MCF 10A (cell line): ENCODE measurements at regions not wholly inside any gene's neighbourhood (a gene's known extent, or its start where the extent isn't known, plus 50 kb on each side); places are given as distances from the start of the nearest gene placed in this dataset.

Experiments used
- BruUV-seq: library from RNA; stranded (reverse); fragments of 400-500 nt; replicated peaks from 2 replicates; lab custom pipeline; 2021; lab: Mats Ljungman, UMichigan
- CTCF ChIA-PET: fragments of 300-600 bp; sonication (Branson Sonifier 250); formaldehyde crosslinking; extraction: SDS; loops from one replicate; lab custom pipeline; 2021; ENCODE audit warnings: antibody characterized with exemption, inconsistent platforms; lab: Yijun Ruan, JAX
- POLR2A ChIA-PET: fragments of 300-600, 350-650 bp; sonication (Branson Sonifier 250); formaldehyde crosslinking; extraction: SDS; loops from one replicate; lab custom pipeline; 2020; ENCODE audit warnings: antibody characterized with exemption, inconsistent platforms; lab: Yijun Ruan, JAX
- DNase-seq: peaks from one replicate; pipeline ENCODE4 v3.0.0-alpha.2; 2018; ENCODE audit not compliant: unreplicated experiment
- H3K27ac Mint-ChIP-seq: one replicate; pipeline ENCODE4 v1.8.0; 2022; ENCODE audit warnings: mild to moderate bottlenecking, low read depth, mixed read lengths; ENCODE audit not compliant: unreplicated experiment
- H3K27me3 Mint-ChIP-seq: one replicate; pipeline ENCODE4 v1.8.0; 2022; ENCODE audit warnings: mixed read lengths; ENCODE audit not compliant: insufficient read depth, unreplicated experiment
- H3K36me3 Mint-ChIP-seq: one replicate; pipeline ENCODE4 v1.8.0; 2022; ENCODE audit warnings: mild to moderate bottlenecking, moderate library complexity, mixed read lengths; ENCODE audit not compliant: insufficient read depth, unreplicated experiment
- H3K4me1 Mint-ChIP-seq: one replicate; pipeline ENCODE4 v1.8.0; 2022; ENCODE audit warnings: mixed read lengths; ENCODE audit not compliant: insufficient read depth, unreplicated experiment
- H3K4me3 Mint-ChIP-seq: one replicate; pipeline ENCODE4 v1.8.0; 2022; ENCODE audit warnings: mild to moderate bottlenecking, moderate library complexity, mixed read lengths; ENCODE audit not compliant: unreplicated experiment
- H3K9me3 Mint-ChIP-seq: one replicate; pipeline ENCODE4 v1.8.0; 2022; ENCODE audit warnings: mixed read lengths; ENCODE audit not compliant: unreplicated experiment
- intact Hi-C: fragments of 100-400 bp; cut with micrococcal nuclease; formaldehyde crosslinking; loops from 2 replicates; pipeline ENCODE4 v1.14.1; 2022
- TF ChIP-seq, protein P1 (sequence below): fragments of 200-600 bp; IDR thresholded peaks from one replicate; pipeline ENCODE4 v1.8.0; 2022; ENCODE audit warnings: antibody characterized with exemption, mild to moderate bottlenecking; ENCODE audit not compliant: unreplicated experiment

DNA sequence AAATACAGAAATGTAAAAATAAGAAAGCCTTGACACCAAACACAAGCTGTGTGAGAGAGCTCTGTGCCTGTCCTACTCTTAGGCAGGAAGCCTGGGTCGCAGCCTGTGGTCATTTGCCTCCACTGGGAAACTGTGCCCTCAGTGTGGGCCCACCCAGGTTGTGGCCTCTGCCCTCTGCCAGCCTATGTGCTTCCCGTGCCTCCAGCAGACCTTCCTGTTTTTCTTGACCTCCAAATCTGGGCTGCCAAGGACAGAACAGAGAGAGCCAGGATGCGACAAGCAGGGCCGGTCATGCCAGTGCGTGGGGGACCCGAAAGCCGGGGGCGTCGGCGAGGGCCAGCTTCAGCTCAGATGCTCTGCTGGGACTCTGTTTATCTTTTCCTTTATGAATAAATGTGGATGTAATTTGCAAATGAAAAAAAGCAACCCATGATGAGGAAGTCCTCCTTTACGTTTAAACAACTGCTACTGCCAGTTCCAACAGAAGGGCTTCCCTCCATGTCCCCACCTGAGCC is 189.2 kb upstream of the EXOC2 start:
- Mint-ChIP-seq H3K27ac (no peak overlapping the region), H3K4me3 (no peak overlapping the region), H3K36me3 (no peaks in the 10 kb centered on the region), H3K9me3 (no peaks in the 10 kb centered on the region), H3K27me3 (no peaks in the 10 kb centered on the region), H3K4me1 (peaks cover 6% of the 10 kb centered on the region)
- ChIA-PET POLR2A (no interaction called here), CTCF (no interaction called here)
- TF ChIP-seq, protein P1, sequence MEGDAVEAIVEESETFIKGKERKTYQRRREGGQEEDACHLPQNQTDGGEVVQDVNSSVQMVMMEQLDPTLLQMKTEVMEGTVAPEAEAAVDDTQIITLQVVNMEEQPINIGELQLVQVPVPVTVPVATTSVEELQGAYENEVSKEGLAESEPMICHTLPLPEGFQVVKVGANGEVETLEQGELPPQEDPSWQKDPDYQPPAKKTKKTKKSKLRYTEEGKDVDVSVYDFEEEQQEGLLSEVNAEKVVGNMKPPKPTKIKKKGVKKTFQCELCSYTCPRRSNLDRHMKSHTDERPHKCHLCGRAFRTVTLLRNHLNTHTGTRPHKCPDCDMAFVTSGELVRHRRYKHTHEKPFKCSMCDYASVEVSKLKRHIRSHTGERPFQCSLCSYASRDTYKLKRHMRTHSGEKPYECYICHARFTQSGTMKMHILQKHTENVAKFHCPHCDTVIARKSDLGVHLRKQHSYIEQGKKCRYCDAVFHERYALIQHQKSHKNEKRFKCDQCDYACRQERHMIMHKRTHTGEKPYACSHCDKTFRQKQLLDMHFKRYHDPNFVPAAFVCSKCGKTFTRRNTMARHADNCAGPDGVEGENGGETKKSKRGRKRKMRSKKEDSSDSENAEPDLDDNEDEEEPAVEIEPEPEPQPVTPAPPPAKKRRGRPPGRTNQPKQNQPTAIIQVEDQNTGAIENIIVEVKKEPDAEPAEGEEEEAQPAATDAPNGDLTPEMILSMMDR = no peak
- DNase-seq = no peak
- no TSS peak for BruUV-seq
- intact Hi-C loops = no loop called here

DNA sequence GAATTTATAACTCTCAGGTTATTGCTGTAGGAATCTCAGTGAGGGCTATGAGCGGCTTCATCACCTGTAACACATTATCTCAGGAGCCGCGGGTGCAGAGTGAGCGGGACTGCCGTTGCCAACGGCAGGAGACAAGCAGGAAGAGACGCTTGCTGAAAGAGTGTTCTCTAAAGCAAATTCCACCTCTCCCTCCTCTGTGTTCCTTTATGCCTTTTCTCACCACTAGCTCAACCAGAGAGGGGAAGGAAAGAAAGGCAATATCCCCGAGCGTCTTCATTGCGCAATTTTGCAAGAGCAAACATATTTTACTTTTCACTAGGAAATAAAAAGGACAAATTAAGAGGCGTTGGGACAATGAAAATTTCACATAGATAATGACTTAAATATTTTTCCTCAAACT is 185.2 kb upstream of the EXOC2 start:
- no peak overlapping the region for H3K4me3 Mint-ChIP-seq
- TF ChIP-seq, protein P1 = no peak
- no peak for DNase-seq
- POLR2A ChIA-PET = no interaction called here
- H3K4me1 Mint-ChIP-seq = no peaks in the 10 kb centered on the region
- intact Hi-C loops = no loop called here
- BruUV-seq = no TSS peak
- H3K27ac Mint-ChIP-seq = no peak overlapping the region
- H3K27me3 Mint-ChIP-seq = no peaks in the 10 kb centered on the region
- no peaks in the 10 kb centered on the region for H3K9me3 Mint-ChIP-seq
- H3K36me3 Mint-ChIP-seq = no peaks in the 10 kb centered on the region
- CTCF ChIA-PET = no interaction called here

DNA sequence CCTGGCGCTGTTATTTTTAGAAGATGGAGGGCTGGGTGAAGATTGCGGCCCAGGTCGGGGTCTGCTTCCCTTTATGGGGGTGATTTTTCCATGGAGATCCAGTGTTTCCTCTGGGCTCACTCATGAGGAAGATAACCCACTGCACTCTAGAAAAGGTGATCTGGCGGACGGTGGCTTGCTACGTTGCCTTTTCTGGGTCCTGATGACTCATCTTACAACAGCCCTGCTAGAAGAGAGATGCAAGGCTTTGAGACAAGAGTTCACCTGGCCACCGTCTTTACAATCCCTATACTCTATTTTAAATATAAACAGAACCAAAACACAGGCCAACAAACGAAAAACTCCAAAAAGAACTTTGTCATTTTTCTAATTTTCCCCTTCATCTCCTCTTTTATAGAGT is 182.1 kb upstream of the EXOC2 start:
- CTCF ChIA-PET = no interaction called here
- Mint-ChIP-seq H3K4me3 (no peak overlapping the region), H3K27ac (no peak overlapping the region), H3K4me1 (no peaks in the 10 kb centered on the region), H3K27me3 (no peaks in the 10 kb centered on the region), H3K9me3 (no peaks in the 10 kb centered on the region), H3K36me3 (peaks cover 7% of the 10 kb centered on the region)
- BruUV-seq = no TSS peak
- intact Hi-C loops = no loop called here
- TF ChIP-seq, protein P1 = no peak
- no peak for DNase-seq
- POLR2A ChIA-PET = no interaction called here

DNA sequence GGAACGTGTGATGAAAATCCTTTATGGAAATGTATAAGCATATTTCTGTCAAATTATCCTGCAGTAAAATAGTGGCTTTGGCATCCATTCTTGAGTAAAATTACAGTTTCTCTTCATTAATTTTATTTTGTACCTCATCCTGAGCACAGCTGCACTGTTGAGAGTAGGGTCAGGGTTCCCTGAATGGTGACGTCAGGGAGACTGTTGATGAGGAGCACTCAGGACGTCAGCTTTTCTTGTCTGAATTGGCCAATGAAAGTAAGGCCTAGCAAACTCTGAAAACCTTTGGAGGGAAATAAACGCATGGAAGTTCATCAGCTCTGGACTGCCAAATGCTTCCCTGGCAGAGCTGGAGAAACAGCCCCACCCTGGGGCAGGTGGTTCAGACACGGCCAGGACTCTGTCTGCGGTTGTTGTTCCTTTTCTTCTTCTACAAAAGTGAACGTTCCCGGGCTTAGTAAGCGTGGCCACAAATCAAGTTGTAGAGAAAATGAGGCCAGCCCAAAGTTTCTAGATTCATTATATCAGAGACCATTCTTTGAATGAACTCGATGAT is 179.7 kb upstream of the EXOC2 start:
- BruUV-seq = no TSS peak
- intact Hi-C loops = no loop called here
- Mint-ChIP-seq H3K4me3 (no peak overlapping the region), H3K27me3 (no peaks in the 10 kb centered on the region), H3K36me3 (peaks cover 7% of the 10 kb centered on the region), H3K4me1 (no peaks in the 10 kb centered on the region), H3K9me3 (no peaks in the 10 kb centered on the region), H3K27ac (no peak overlapping the region)
- ChIA-PET POLR2A (interaction anchor here (0.6 kb wide), 1 partner anchor 538 kb away, joined by 3 read pairs; no protein-coding TSS in a partner anchor), CTCF (interaction anchor here (0.6 kb wide), 1 partner anchor 723 kb away, joined by 3 read pairs; no protein-coding TSS in a partner anchor)
- DNase-seq = no peak
- TF ChIP-seq, protein P1 = no peak
